Right lobe of liver (tissue), 6 donors: ENCODE measurements at regions not wholly inside any gene's neighbourhood (a gene's known extent, or its start where the extent isn't known, plus 50 kb on each side); places are given as distances from the start of the nearest gene placed in this dataset.

Experiments
- ATAC-seq, 4 donors: fragments of 200-7000 bp; cut with Tn5 transposase; one replicate each; pipeline ENCODE4 v1.9.1; 2020; ENCODE audit warnings: mild to moderate bottlenecking in 4 of 4, moderate library complexity in 4 of 4
- DNase-seq, 3 donors: peaks; one replicate each; pipeline ENCODE4 v3.0.0-alpha.2; 2020
- H3K27ac ChIP-seq, 3 donors: fragments of 200-600 bp; one replicate each; pipeline ENCODE4 v1.8.0; 2022
- H3K27me3 ChIP-seq, 2 donors: fragments of 200-600 bp; one replicate each; pipeline ENCODE4 v1.8.0; 2022
- H3K36me3 ChIP-seq, 4 donors: fragments of 200-600 bp; sonication (generic) in 1 of 4; one replicate each; pipeline versions ENCODE4 v1.5.1 to v1.8.0; 2017 to 2022; ENCODE audit warnings: control low read depth in 1 of 4
- H3K4me1 ChIP-seq, 4 donors: fragments of 200-600 bp; sonication (generic) in 1 of 4; one replicate each; pipeline versions ENCODE4 v1.5.1 to v1.8.0; 2017 to 2022; ENCODE audit warnings: control low read depth in 1 of 4
- H3K4me3 ChIP-seq, 3 donors: fragments of 200-600 bp; one replicate each; pipeline ENCODE4 v1.8.0; 2022
- H3K9me3 ChIP-seq, 4 donors: fragments of 200-600 bp; sonication (generic) in 1 of 4; one replicate each; pipeline versions ENCODE4 v1.5.1 to v1.8.0; 2017 to 2022; ENCODE audit warnings: control low read depth in 1 of 4
- CTCF ChIP-seq, 4 donors: fragments of 200-600 bp in 3 of 4; fragments of 450-650 bp in 1 of 4; IDR thresholded peaks; one replicate each; pipeline versions ENCODE4 v1.5.1 to v1.8.0; 2016 to 2022; ENCODE audit warnings: antibody characterized with exemption in 4 of 4, mild to moderate bottlenecking in 2 of 4
- POLR2A ChIP-seq: fragments of 450-650 bp; IDR thresholded peaks from one replicate; pipeline ENCODE4 v1.6.1; 2017; ENCODE audit warnings: antibody characterized with exemption, mild to moderate bottlenecking
- WGBS: methylation state at CpG from one replicate; pipeline ENCODE4 v1.1.6; 2018; ENCODE audit warnings: low coverage, low lambda C conversion rate; ENCODE audit not compliant: insufficient coverage; ENCODE audit errors: missing lambda C conversion rate; 5-methylcytosine and 5-hydroxymethylcytosine counted together
- intact Hi-C, 2 donors: fragments of 100-400 bp; cut with DNase I; formaldehyde crosslinking; loops; one replicate each; pipeline versions ENCODE4 v1.11.2 to v1.14.1; 2022
- donor health status: DM: no; HTN: yes; CAD: no.
- donor health status: DM: no; HTN: no; CAD: no.
- donor health status: DM: no; HTN: no; CAD: no.
- donor health status: DM: no; HTN: yes; CAD: no.
- donor health status: DM: no; HTN: yes; CAD: no.

GRCh38 chr7:20035279-20035875 is 181.8 kb downstream of the MACC1 start:
- no peak for DNase-seq
- no peaks in the 10 kb centered on the region for H3K9me3 ChIP-seq
- no peaks in the 10 kb centered on the region for H3K27me3 ChIP-seq
- peaks cover 0 to under 1% (median 0%) of the 10 kb centered on the region in 4 donors for H3K4me1 ChIP-seq
- ATAC-seq = peak in 1 of 4 donors; percentile 23
- intact Hi-C loops = no loop called here
- H3K4me3 ChIP-seq = no peak overlapping the region
- 41% methylated on average over 2 of the region's 5 CpGs for WGBS
- H3K36me3 ChIP-seq = no peaks in the 10 kb centered on the region
- TF ChIP-seq POLR2A = no peak
- TF ChIP-seq CTCF (IDR thresholded peaks at IDR 0.05) = no peak
- no peak overlapping the region for H3K27ac ChIP-seq

DNA sequence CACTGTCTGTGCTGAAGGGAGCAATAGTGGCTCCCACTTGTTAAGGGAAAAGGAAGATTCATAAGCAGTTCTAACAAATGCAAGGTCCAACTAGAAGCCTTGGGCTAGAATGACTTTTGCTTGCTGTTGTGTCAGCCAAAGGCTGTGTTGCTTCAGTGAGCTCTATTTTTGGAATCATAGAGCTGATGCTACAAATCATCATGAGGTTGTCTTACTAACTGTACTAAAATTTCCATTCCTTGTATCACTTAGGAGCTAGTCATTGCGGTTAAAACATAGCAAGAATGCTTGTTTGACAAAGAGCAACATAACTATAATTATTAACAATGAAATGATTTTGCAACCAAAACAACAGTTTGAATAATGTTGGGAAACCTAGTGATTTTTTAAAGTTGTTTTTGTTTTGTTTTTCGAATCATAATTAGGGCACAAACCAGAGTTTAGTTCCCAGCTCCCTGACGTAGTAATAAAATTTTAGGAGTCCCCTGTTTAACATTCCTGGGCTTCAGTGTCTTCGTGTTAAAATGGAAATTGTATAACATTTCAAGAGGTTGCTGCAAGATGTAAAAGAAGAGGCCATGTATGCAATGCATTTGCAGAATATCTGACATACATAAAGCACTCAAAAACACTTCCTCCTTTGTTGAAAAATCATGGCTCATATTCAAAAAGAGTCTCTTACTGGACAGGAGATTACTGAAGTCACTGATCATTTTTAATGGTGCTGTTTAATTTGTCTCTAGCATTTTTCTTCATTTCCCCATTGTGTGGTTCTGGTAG is 183.4 kb downstream of the MACC1 start:
- Histone ChIP-seq H3K9me3 (no peaks in the 10 kb centered on the region), H3K36me3 (no peaks in the 10 kb centered on the region), H3K27ac (no peak overlapping the region), H3K27me3 (no peaks in the 10 kb centered on the region), H3K4me3 (no peak overlapping the region), H3K4me1 (no peaks in the 10 kb centered on the region)
- ATAC-seq (no peak), DNase-seq (no peak)
- intact Hi-C loops = no loop called here
- WGBS = 35% methylated on average over 4 of the region's 4 CpGs
- no peak for TF ChIP-seq POLR2A
- TF ChIP-seq CTCF (IDR thresholded peaks at IDR 0.05) = no peak

DNA sequence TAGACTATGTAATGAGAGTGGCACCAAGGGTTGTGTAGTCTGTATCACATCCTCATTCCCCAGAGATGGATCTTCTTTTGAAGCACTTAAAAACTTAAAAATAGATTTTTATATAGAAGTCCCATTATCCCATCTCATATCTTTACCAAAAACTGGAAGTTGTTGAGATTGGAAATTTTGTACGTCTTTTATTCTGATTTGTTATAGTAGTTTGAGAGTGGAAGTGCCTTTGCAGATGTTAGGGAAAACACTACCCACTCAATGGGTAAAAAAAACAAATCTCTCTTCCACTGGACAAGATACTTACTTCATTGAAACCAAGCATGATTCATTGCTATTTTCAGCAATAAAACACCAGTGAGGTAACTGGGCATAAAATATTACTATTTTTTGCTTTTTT is 184.4 kb downstream of the MACC1 start:
- H3K36me3 ChIP-seq = no peaks in the 10 kb centered on the region
- no peaks in the 10 kb centered on the region for H3K27me3 ChIP-seq
- ATAC-seq (no peak), DNase-seq (no peak)
- no peak overlapping the region for H3K27ac ChIP-seq
- no peaks in the 10 kb centered on the region for H3K9me3 ChIP-seq
- WGBS = 47% methylated on average over 1 of the region's 1 CpG
- no peak for TF ChIP-seq CTCF (IDR thresholded peaks at IDR 0.05)
- no peak for TF ChIP-seq POLR2A
- no peaks in the 10 kb centered on the region for H3K4me1 ChIP-seq
- no peak overlapping the region for H3K4me3 ChIP-seq
- intact Hi-C loops = no loop called here

DNA sequence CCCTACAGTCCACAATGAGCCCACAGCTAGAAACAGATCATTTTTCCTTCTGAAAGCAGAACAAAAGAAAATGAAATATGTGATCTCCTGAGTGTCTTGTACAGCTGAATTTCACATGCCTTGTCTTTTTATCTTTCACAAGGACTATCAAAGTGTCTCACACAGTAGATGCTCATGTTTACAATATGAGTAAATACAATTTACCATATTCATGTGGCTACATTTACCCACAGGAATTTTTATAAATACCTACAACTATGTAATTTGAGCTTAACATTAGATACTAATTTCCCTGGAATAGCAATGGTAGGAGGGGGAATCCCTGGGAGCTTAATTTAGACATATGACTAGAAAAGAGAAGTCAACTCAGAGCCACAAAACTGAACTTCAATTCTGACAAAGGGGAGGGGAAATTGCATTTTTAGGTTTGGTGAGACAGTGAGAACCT is 186.2 kb downstream of the MACC1 start:
- ATAC-seq = no peak
- Histone ChIP-seq H3K9me3 (no peaks in the 10 kb centered on the region), H3K4me1 (no peaks in the 10 kb centered on the region), H3K36me3 (no peaks in the 10 kb centered on the region), H3K4me3 (no peak overlapping the region), H3K27ac (no peak overlapping the region), H3K27me3 (no peaks in the 10 kb centered on the region)
- intact Hi-C loops = no loop called here
- TF ChIP-seq CTCF (IDR thresholded peaks at IDR 0.05) = no peak
- TF ChIP-seq POLR2A = no peak
- no peak for DNase-seq
